ENCODE measurements at regions not wholly inside any gene's neighbourhood (a gene's known extent, or its start where the extent isn't known, plus 50 kb on each side); places are given as distances from the start of the nearest gene placed in this dataset.

GRCh38 chr4:12548678-12549077 is 935.5 kb downstream of the RAB28 start:
- Histone ChIP-seq H3K27ac (ENCODE audit: insufficient read depth in 1 of 2, low read depth in 1 of 2, low read length in 2 of 2, poor library complexity in 1 of 2, severe bottlenecking in 2 of 2) (no peak overlapping the region), H3K9me3 (ENCODE audit: control extremely low read depth in 1 of 5, control insufficient read depth in 4 of 5, insufficient read depth in 2 of 5, low read depth in 1 of 5, low read length in 4 of 5) (peaks cover 0 to 2% (median 0%) of the 10 kb centered on the region in 5 experiments), H3K4me3 (ENCODE audit: control insufficient read depth in 1 of 7, extremely low read depth in 1 of 7, insufficient read depth in 4 of 7, low read depth in 2 of 7, low read length in 6 of 7) (no peak overlapping the region), H3K36me3 (ENCODE audit: control insufficient read depth in 4 of 4, insufficient read depth in 4 of 4, low read length in 3 of 4) (no peaks in the 10 kb centered on the region), H3K27me3 (replicated peaks in 2 of 5; ENCODE audit: control insufficient read depth in 4 of 5, insufficient read depth in 5 of 5, low read length in 4 of 5) (no peaks in the 10 kb centered on the region), H3K4me1 (ENCODE audit: control extremely low read depth in 1 of 4, control insufficient read depth in 4 of 4, insufficient read depth in 4 of 4, low read length in 3 of 4) (no peaks in the 10 kb centered on the region)
- DNase-seq: no peak
- CTCF ChIA-PET: no interaction called here
- POLR2A ChIA-PET: no interaction called here
- 100% methylated on average over 1 of the region's 4 CpGs for WGBS (ENCODE audit: insufficient coverage)

GRCh38 chr4:12545812-12546211 is 938.3 kb downstream of the RAB28 start:
- WGBS (ENCODE audit: insufficient coverage): 100% methylated on average over 1 of the region's 1 CpG
- Histone ChIP-seq H3K4me1 (ENCODE audit: control extremely low read depth in 1 of 4, control insufficient read depth in 4 of 4, insufficient read depth in 4 of 4, low read length in 3 of 4) (no peaks in the 10 kb centered on the region), H3K9me3 (ENCODE audit: control extremely low read depth in 1 of 5, control insufficient read depth in 4 of 5, insufficient read depth in 2 of 5, low read depth in 1 of 5, low read length in 4 of 5) (peaks cover 0 to 2% (median 0%) of the 10 kb centered on the region in 5 experiments), H3K4me3 (ENCODE audit: control insufficient read depth in 1 of 7, extremely low read depth in 1 of 7, insufficient read depth in 4 of 7, low read depth in 2 of 7, low read length in 6 of 7) (no peak overlapping the region), H3K27me3 (replicated peaks in 2 of 5; ENCODE audit: control insufficient read depth in 4 of 5, insufficient read depth in 5 of 5, low read length in 4 of 5) (no peaks in the 10 kb centered on the region), H3K27ac (ENCODE audit: insufficient read depth in 1 of 2, low read depth in 1 of 2, low read length in 2 of 2, poor library complexity in 1 of 2, severe bottlenecking in 2 of 2) (no peak overlapping the region), H3K36me3 (ENCODE audit: control insufficient read depth in 4 of 4, insufficient read depth in 4 of 4, low read length in 3 of 4) (no peaks in the 10 kb centered on the region)
- ChIA-PET CTCF (no interaction called here), POLR2A (no interaction called here)
- DNase-seq: no peak

GRCh38 chr4:12538162-12538561 is 946.0 kb downstream of the RAB28 start:
- no peak overlapping the region for H3K4me3 ChIP-seq (ENCODE audit: control insufficient read depth in 1 of 7, extremely low read depth in 1 of 7, insufficient read depth in 4 of 7, low read depth in 2 of 7, low read length in 6 of 7)
- no peaks in the 10 kb centered on the region for H3K4me1 ChIP-seq (ENCODE audit: control extremely low read depth in 1 of 4, control insufficient read depth in 4 of 4, insufficient read depth in 4 of 4, low read length in 3 of 4)
- DNase-seq: no peak
- ChIA-PET CTCF (no interaction called here), POLR2A (no interaction called here)
- H3K9me3 ChIP-seq (ENCODE audit: control extremely low read depth in 1 of 5, control insufficient read depth in 4 of 5, insufficient read depth in 2 of 5, low read depth in 1 of 5, low read length in 4 of 5): no peaks in the 10 kb centered on the region
- 96% methylated on average over 11 of the region's 17 CpGs for WGBS (ENCODE audit: insufficient coverage)
- no peaks in the 10 kb centered on the region for H3K27me3 ChIP-seq (replicated peaks in 2 of 5; ENCODE audit: control insufficient read depth in 4 of 5, insufficient read depth in 5 of 5, low read length in 4 of 5)
- no peaks in the 10 kb centered on the region for H3K36me3 ChIP-seq (ENCODE audit: control insufficient read depth in 4 of 4, insufficient read depth in 4 of 4, low read length in 3 of 4)
- H3K27ac ChIP-seq (ENCODE audit: insufficient read depth in 1 of 2, low read depth in 1 of 2, low read length in 2 of 2, poor library complexity in 1 of 2, severe bottlenecking in 2 of 2): no peak overlapping the region

GRCh38 chr4:12534684-12535083 is 949.5 kb downstream of the RAB28 start:
- no peaks in the 10 kb centered on the region for H3K4me1 ChIP-seq (ENCODE audit: control extremely low read depth in 1 of 4, control insufficient read depth in 4 of 4, insufficient read depth in 4 of 4, low read length in 3 of 4)
- no peaks in the 10 kb centered on the region for H3K36me3 ChIP-seq (ENCODE audit: control insufficient read depth in 4 of 4, insufficient read depth in 4 of 4, low read length in 3 of 4)
- ChIA-PET CTCF (no interaction called here), POLR2A (no interaction called here)
- no peak overlapping the region for H3K4me3 ChIP-seq (ENCODE audit: control insufficient read depth in 1 of 7, extremely low read depth in 1 of 7, insufficient read depth in 4 of 7, low read depth in 2 of 7, low read length in 6 of 7)
- H3K27ac ChIP-seq (ENCODE audit: insufficient read depth in 1 of 2, low read depth in 1 of 2, low read length in 2 of 2, poor library complexity in 1 of 2, severe bottlenecking in 2 of 2): no peak overlapping the region
- no CpG with 5 or more reads among the region's 1 CpG for WGBS (ENCODE audit: insufficient coverage)
- DNase-seq: no peak
- no peaks in the 10 kb centered on the region for H3K9me3 ChIP-seq (ENCODE audit: control extremely low read depth in 1 of 5, control insufficient read depth in 4 of 5, insufficient read depth in 2 of 5, low read depth in 1 of 5, low read length in 4 of 5)
- H3K27me3 ChIP-seq (replicated peaks in 2 of 5; ENCODE audit: control insufficient read depth in 4 of 5, insufficient read depth in 5 of 5, low read length in 4 of 5): no peaks in the 10 kb centered on the region

- POLR2A ChIA-PET: no interaction called here
- H3K9me3 ChIP-seq (ENCODE audit: control extremely low read depth in 1 of 5, control insufficient read depth in 4 of 5, insufficient read depth in 2 of 5, low read depth in 1 of 5, low read length in 4 of 5): peaks cover 0 to 14% (median 6%) of the 10 kb centered on the region in 5 experiments
- no peak overlapping the region for H3K27ac ChIP-seq (ENCODE audit: insufficient read depth in 1 of 2, low read depth in 1 of 2, low read length in 2 of 2, poor library complexity in 1 of 2, severe bottlenecking in 2 of 2)
- no peaks in the 10 kb centered on the region for H3K27me3 ChIP-seq (replicated peaks in 2 of 5; ENCODE audit: control insufficient read depth in 4 of 5, insufficient read depth in 5 of 5, low read length in 4 of 5)
- H3K36me3 ChIP-seq (ENCODE audit: control insufficient read depth in 4 of 4, insufficient read depth in 4 of 4, low read length in 3 of 4): no peaks in the 10 kb centered on the region
- CTCF ChIA-PET: no interaction called here
- no peak for DNase-seq
- no peaks in the 10 kb centered on the region for H3K4me1 ChIP-seq (ENCODE audit: control extremely low read depth in 1 of 4, control insufficient read depth in 4 of 4, insufficient read depth in 4 of 4, low read length in 3 of 4)
- no peak overlapping the region for H3K4me3 ChIP-seq (ENCODE audit: control insufficient read depth in 1 of 7, extremely low read depth in 1 of 7, insufficient read depth in 4 of 7, low read depth in 2 of 7, low read length in 6 of 7)
These were observed 964.7 kb downstream of the RAB28 start for GRCh38 chr4:12519426-12519825.

- H3K9me3 ChIP-seq (ENCODE audit: control extremely low read depth in 1 of 5, control insufficient read depth in 4 of 5, insufficient read depth in 2 of 5, low read depth in 1 of 5, low read length in 4 of 5): no peaks in the 10 kb centered on the region
- no peak for DNase-seq
- no peak overlapping the region for H3K27ac ChIP-seq (ENCODE audit: insufficient read depth in 1 of 2, low read depth in 1 of 2, low read length in 2 of 2, poor library complexity in 1 of 2, severe bottlenecking in 2 of 2)
- no CpG with 5 or more reads among the region's 2 CpGs for WGBS (ENCODE audit: insufficient coverage)
- H3K4me1 ChIP-seq (ENCODE audit: control extremely low read depth in 1 of 4, control insufficient read depth in 4 of 4, insufficient read depth in 4 of 4, low read length in 3 of 4): no peaks in the 10 kb centered on the region
- no peaks in the 10 kb centered on the region for H3K36me3 ChIP-seq (ENCODE audit: control insufficient read depth in 4 of 4, insufficient read depth in 4 of 4, low read length in 3 of 4)
- H3K4me3 ChIP-seq (ENCODE audit: control insufficient read depth in 1 of 7, extremely low read depth in 1 of 7, insufficient read depth in 4 of 7, low read depth in 2 of 7, low read length in 6 of 7): no peak overlapping the region
- POLR2A ChIA-PET: no interaction called here
- H3K27me3 ChIP-seq (replicated peaks in 2 of 5; ENCODE audit: control insufficient read depth in 4 of 5, insufficient read depth in 5 of 5, low read length in 4 of 5): no peaks in the 10 kb centered on the region
- CTCF ChIA-PET: no interaction called here
These were observed 976.2 kb downstream of the RAB28 start for GRCh38 chr4:12507868-12508481.

GRCh38 chr4:12500409-12500808 is 983.7 kb downstream of the RAB28 start:
- H3K27me3 ChIP-seq (replicated peaks in 2 of 5; ENCODE audit: control insufficient read depth in 4 of 5, insufficient read depth in 5 of 5, low read length in 4 of 5): no peaks in the 10 kb centered on the region
- ChIA-PET CTCF (no interaction called here), POLR2A (no interaction called here)
- H3K27ac ChIP-seq (ENCODE audit: insufficient read depth in 1 of 2, low read depth in 1 of 2, low read length in 2 of 2, poor library complexity in 1 of 2, severe bottlenecking in 2 of 2): no peak overlapping the region
- H3K9me3 ChIP-seq (ENCODE audit: control extremely low read depth in 1 of 5, control insufficient read depth in 4 of 5, insufficient read depth in 2 of 5, low read depth in 1 of 5, low read length in 4 of 5): no peaks in the 10 kb centered on the region
- no peaks in the 10 kb centered on the region for H3K4me1 ChIP-seq (ENCODE audit: control extremely low read depth in 1 of 4, control insufficient read depth in 4 of 4, insufficient read depth in 4 of 4, low read length in 3 of 4)
- DNase-seq: no peak
- no peaks in the 10 kb centered on the region for H3K36me3 ChIP-seq (ENCODE audit: control insufficient read depth in 4 of 4, insufficient read depth in 4 of 4, low read length in 3 of 4)
- H3K4me3 ChIP-seq (ENCODE audit: control insufficient read depth in 1 of 7, extremely low read depth in 1 of 7, insufficient read depth in 4 of 7, low read depth in 2 of 7, low read length in 6 of 7): no peak overlapping the region
